SU-DHL-6 (cell line): ENCODE measurements at regions not wholly inside any gene's neighbourhood (a gene's known extent, or its start where the extent isn't known, plus 50 kb on each side); places are given as distances from the start of the nearest gene placed in this dataset.

ENCODE experiments used
- H2AFZ ChIP-seq: fragments of 200-600 bp; sonication (generic); 2 replicates; pipeline ENCODE4 v1.6.1; 2014; ENCODE audit warnings: low read depth, mild to moderate bottlenecking, moderate library complexity, mixed read lengths, antibody characterized with exemption, low read length; ENCODE audit not compliant: severe bottlenecking
- H3F3A ChIP-seq: fragments of 200-600 bp; shearing (Covaris generic); 2 replicates; pipeline ENCODE4 v1.6.0; 2016; ENCODE audit warnings: antibody characterized with exemption, mild to moderate bottlenecking; ENCODE audit not compliant: insufficient read depth
- H3K27ac ChIP-seq: fragments of 200-600 bp; sonication (generic); 2 replicates; pipeline ENCODE4 v1.5.1; 2016; ENCODE audit warnings: low read depth, mild to moderate bottlenecking, low read length, moderate library complexity, mixed read lengths
- H3K27me3 ChIP-seq: fragments of 200-600 bp; sonication (generic), shearing (Covaris generic); 2 replicates; pipeline ENCODE4 v1.6.0; 2014; ENCODE audit warnings: mild to moderate bottlenecking, low read length
- H3K36me3 ChIP-seq: fragments of 200-600 bp; sonication (generic); 2 replicates; pipeline ENCODE4 v1.6.1; 2014; ENCODE audit warnings: mild to moderate bottlenecking, low read length, mixed read lengths
- H3K4me2 ChIP-seq: fragments of 300-600, 200-600 bp; shearing (Covaris generic), sonication (generic); 2 replicates; pipeline ENCODE4 v1.6.0; 2014; ENCODE audit warnings: low read length, low read depth, mild to moderate bottlenecking; ENCODE audit not compliant: poor library complexity, severe bottlenecking
- H3K4me3 ChIP-seq: fragments of 200-600 bp; sonication (generic); 2 replicates; pipeline ENCODE4 v1.5.1; 2014; ENCODE audit warnings: antibody characterized with exemption, low read length, mild to moderate bottlenecking, mixed read lengths; ENCODE audit not compliant: insufficient read depth, poor library complexity, severe bottlenecking
- H3K79me2 ChIP-seq: fragments of 200-600 bp; sonication (generic); 2 replicates; pipeline ENCODE4 v1.6.1; 2014; ENCODE audit warnings: mild to moderate bottlenecking, low read length, moderate library complexity; ENCODE audit not compliant: insufficient read depth
- H3K9ac ChIP-seq: fragments of 200-600 bp; sonication (generic); 2 replicates; pipeline ENCODE4 v1.7.0; 2014; ENCODE audit warnings: mild to moderate bottlenecking, low read length
- H3K9me2 ChIP-seq: fragments of 200-600 bp; sonication (generic); replicated peaks from 2 replicates; pipeline ENCODE4 v1.6.1; 2014; ENCODE audit warnings: low read length; ENCODE audit not compliant: insufficient read depth
- H3K9me3 ChIP-seq: fragments of 200-600 bp; sonication (generic); 2 replicates; pipeline ENCODE4 v1.6.1; 2014; ENCODE audit warnings: low read length, mixed read lengths; ENCODE audit not compliant: insufficient read depth
- H4K20me1 ChIP-seq: fragments of 200-600 bp; sonication (generic); 2 replicates; pipeline ENCODE4 v1.6.1; 2014; ENCODE audit warnings: low read depth, mild to moderate bottlenecking, antibody characterized with exemption, low read length, moderate library complexity, mixed read lengths
- CTCF ChIP-seq: fragments of 200-600 bp; sonication (generic); IDR thresholded peaks from one replicate; pipeline ENCODE4 v1.5.1; 2017; ENCODE audit warnings: antibody characterized with exemption, mild to moderate bottlenecking, low read length, moderate library complexity; ENCODE audit not compliant: insufficient read depth, poor library complexity, severe bottlenecking
- EZH2phosphoT487 ChIP-seq: fragments of 200-600 bp; sonication (generic), shearing (Covaris generic); conservative IDR thresholded peaks from 2 replicates; pipeline ENCODE4 v1.6.1; 2018; ENCODE audit warnings: mild to moderate bottlenecking, antibody characterized with exemption, low read length, moderate library complexity, mixed read lengths

GRCh38 chr20:30484009-30484748, 773.3 kb upstream of the DEFB115 start:
- Histone ChIP-seq H4K20me1 (no peaks in the 10 kb centered on the region), H3K9me3 (no peaks in the 10 kb centered on the region; the same call in 1 of the 2 replicates), H3K9ac (no peak overlapping the region), H3K4me3 (no peak overlapping the region), H2AFZ (no peak overlapping the region), H3K79me2 (no peaks in the 10 kb centered on the region), H3K27me3 (no peaks in the 10 kb centered on the region), H3K27ac (no peak overlapping the region), H3K9me2 (no peaks in the 10 kb centered on the region), H3K4me2 (no peak overlapping the region), H3F3A (no peaks in the 10 kb centered on the region), H3K36me3 (no peaks in the 10 kb centered on the region)
- no peak for TF ChIP-seq CTCF
- no peak for TF ChIP-seq EZH2phosphoT487

GRCh38 chr20:30484749-30485070, 772.8 kb upstream of the DEFB115 start:
- Histone ChIP-seq H3F3A (no peaks in the 10 kb centered on the region), H3K27ac (no peak overlapping the region), H3K36me3 (no peaks in the 10 kb centered on the region), H3K4me2 (no peak overlapping the region), H3K9me3 (no peaks in the 10 kb centered on the region; the same call in 1 of the 2 replicates), H3K4me3 (no peak overlapping the region), H2AFZ (no peak overlapping the region), H4K20me1 (no peaks in the 10 kb centered on the region), H3K9me2 (no peaks in the 10 kb centered on the region), H3K79me2 (no peaks in the 10 kb centered on the region), H3K9ac (no peak overlapping the region), H3K27me3 (no peaks in the 10 kb centered on the region)
- no peak for TF ChIP-seq CTCF
- TF ChIP-seq EZH2phosphoT487: no peak

GRCh38 chr20:30485331-30486102, 771.9 kb upstream of the DEFB115 start:
- no peaks in the 10 kb centered on the region for H3K27me3 ChIP-seq
- no peaks in the 10 kb centered on the region for H3K36me3 ChIP-seq
- no peak overlapping the region for H3K9ac ChIP-seq
- no peak overlapping the region for H2AFZ ChIP-seq
- H3K4me3 ChIP-seq: no peak overlapping the region
- no peak overlapping the region for H3K4me2 ChIP-seq
- no peaks in the 10 kb centered on the region for H3K9me2 ChIP-seq
- no peaks in the 10 kb centered on the region; the same call in 1 of the 2 replicates for H3K9me3 ChIP-seq
- no peaks in the 10 kb centered on the region for H3F3A ChIP-seq
- H3K27ac ChIP-seq: no peak overlapping the region
- no peaks in the 10 kb centered on the region for H3K79me2 ChIP-seq
- H4K20me1 ChIP-seq: no peaks in the 10 kb centered on the region
- no peak for TF ChIP-seq CTCF
- TF ChIP-seq EZH2phosphoT487: no peak
